Lung (tissue), 11 donors: ENCODE measurements at regions not wholly inside any gene's neighbourhood (a gene's known extent, or its start where the extent isn't known, plus 50 kb on each side); places are given as distances from the start of the nearest gene placed in this dataset.

ENCODE experiments used
- ATAC-seq: fragments of 200-7000 bp; cut with Tn5 transposase; one replicate; pipeline ENCODE4 v1.9.1; 2020; ENCODE audit warnings: moderate number of reproducible peaks; ENCODE audit not compliant: insufficient read depth, low FRiP score
- DNase-seq, 3 donors: peaks; one replicate each; pipeline ENCODE4 v3.0.0-alpha.2; 2013 to 2017
- H3K27ac ChIP-seq, 2 donors: one replicate each; pipeline ENCODE4 v1.5.1; 2013; ENCODE audit warnings: mild to moderate bottlenecking in 2 of 2, moderate library complexity in 2 of 2, control low read depth in 1 of 2, inconsistent platforms in 1 of 2, low read depth in 1 of 2, low read length in 1 of 2
- H3K27me3 ChIP-seq, 3 donors: one replicate each; pipeline ENCODE4 v1.5.1; 2013; ENCODE audit warnings: low read length in 2 of 3; ENCODE audit not compliant: control insufficient read depth in 3 of 3, insufficient read depth in 3 of 3
- H3K36me3 ChIP-seq, 4 donors: one replicate each; pipeline ENCODE4 v1.5.1; 2013; ENCODE audit warnings: low read length in 4 of 4, mild to moderate bottlenecking in 1 of 4, moderate library complexity in 1 of 4; ENCODE audit not compliant: control insufficient read depth in 4 of 4, insufficient read depth in 4 of 4
- H3K4me1 ChIP-seq, 5 donors: one replicate each; pipeline ENCODE4 v1.5.1; 2013; ENCODE audit warnings: low read length in 5 of 5, mild to moderate bottlenecking in 2 of 5, moderate library complexity in 1 of 5; ENCODE audit not compliant: control insufficient read depth in 5 of 5, insufficient read depth in 5 of 5
- H3K4me3 ChIP-seq: one replicate; pipeline ENCODE4 v1.5.1; 2013; ENCODE audit warnings: mild to moderate bottlenecking, control low read depth, moderate library complexity
- H3K9ac ChIP-seq, 2 donors: one replicate each; pipeline ENCODE4 v1.5.1; 2013; ENCODE audit warnings: low read length in 2 of 2, control low read depth in 1 of 2; ENCODE audit not compliant: insufficient read depth in 1 of 2
- H3K9me3 ChIP-seq, 4 donors: one replicate each; pipeline ENCODE4 v1.5.1; 2013; ENCODE audit warnings: low read length in 3 of 4, mild to moderate bottlenecking in 1 of 4, moderate library complexity in 1 of 4; ENCODE audit not compliant: control insufficient read depth in 4 of 4, insufficient read depth in 3 of 4
- CTCF ChIP-seq: IDR thresholded peaks from 2 replicates; pipeline ENCODE4 v1.5.1; 2012; ENCODE audit warnings: mild to moderate bottlenecking; ENCODE audit errors: control extremely low read depth, extremely low read depth
- WGBS, 2 donors: extraction: QIAGEN DNeasy Blood & Tissue Kit; methylation state at CpG; one replicate each; pipeline ENCODE4 v1.1.7; 2013; 5-methylcytosine and 5-hydroxymethylcytosine counted together
- donor health status: control.
- donor health status: control.
- donor health status: Bipolar disorder and iron deficiency.
- donor health status: healthy.
- donor health status: DM: yes; HTN: yes; CAD: no.

GRCh38 chr5:88377240-88377639 is 108.6 kb upstream of the TMEM161B start:
- no peak for TF ChIP-seq CTCF
- Histone ChIP-seq H3K9me3 (no peaks in the 10 kb centered on the region), H3K4me1 (no peaks in the 10 kb centered on the region), H3K4me3 (no peak overlapping the region), H3K9ac (no peak overlapping the region), H3K27me3 (no peaks in the 10 kb centered on the region), H3K27ac (no peak overlapping the region), H3K36me3 (no peaks in the 10 kb centered on the region)
- WGBS, 2 donors, result 51 to 74% methylated on average over 2 of the region's 2 CpGs
- DNase-seq, result no peak
- ATAC-seq, result no peak

GRCh38 chr5:88376728-88377127 is 108.1 kb upstream of the TMEM161B start:
- H3K9ac ChIP-seq, result no peak overlapping the region
- no peaks in the 10 kb centered on the region for H3K4me1 ChIP-seq
- no peak for DNase-seq
- no peak for ATAC-seq
- WGBS, 2 donors, result 92 to 95% methylated on average over 5 of the region's 5 CpGs
- no peaks in the 10 kb centered on the region for H3K36me3 ChIP-seq
- no peaks in the 10 kb centered on the region for H3K9me3 ChIP-seq
- no peak overlapping the region for H3K27ac ChIP-seq
- H3K4me3 ChIP-seq, result no peak overlapping the region
- H3K27me3 ChIP-seq, result no peaks in the 10 kb centered on the region
- no peak for TF ChIP-seq CTCF

GRCh38 chr5:88374391-88374790 is 105.7 kb upstream of the TMEM161B start:
- no peaks in the 10 kb centered on the region for H3K9me3 ChIP-seq
- WGBS, 2 donors, result 95 to 97% methylated on average over 2 of the region's 2 CpGs
- no peak for DNase-seq
- no peak overlapping the region for H3K27ac ChIP-seq
- no peaks in the 10 kb centered on the region for H3K4me1 ChIP-seq
- no peaks in the 10 kb centered on the region for H3K36me3 ChIP-seq
- TF ChIP-seq CTCF, result no peak
- no peak overlapping the region for H3K4me3 ChIP-seq
- ATAC-seq, result no peak
- no peak overlapping the region for H3K9ac ChIP-seq
- no peaks in the 10 kb centered on the region for H3K27me3 ChIP-seq

- TF ChIP-seq CTCF, result no peak
- Histone ChIP-seq H3K9ac (no peak overlapping the region), H3K9me3 (no peaks in the 10 kb centered on the region), H3K4me1 (no peaks in the 10 kb centered on the region), H3K27ac (no peak overlapping the region), H3K27me3 (no peaks in the 10 kb centered on the region), H3K36me3 (no peaks in the 10 kb centered on the region), H3K4me3 (no peak overlapping the region)
- DNase-seq, result no peak
- ATAC-seq, result no peak
These were observed 102.2 kb upstream of the TMEM161B start for GRCh38 chr5:88370824-88371223.
